CD8-positive, alpha-beta memory T cell (primary cell): ENCODE measurements at regions not wholly inside any gene's neighbourhood (a gene's known extent, or its start where the extent isn't known, plus 50 kb on each side); places are given as distances from the start of the nearest gene placed in this dataset.

Source experiments
- CTCF ChIA-PET: fragments of 350-600 bp; sonication (Branson Sonifier 250); formaldehyde crosslinking; loops from one replicate; lab custom pipeline; 2021; ENCODE audit warnings: antibody characterized with exemption; lab: Charles Lee
- POLR2A ChIA-PET: fragments of 350-600 bp; sonication (Branson Sonifier 250); formaldehyde crosslinking; loops from one replicate; lab custom pipeline; 2021; ENCODE audit warnings: antibody characterized with exemption; lab: Charles Lee
- DNase-seq, 5 donors: peaks; one replicate each; pipeline versions ENCODE4 v3.0.0 to v3.0.0-alpha.2; 2020 to 2022; ENCODE audit warnings: mixed read lengths in 1 of 5
- H3K27ac ChIP-seq: one replicate; pipeline ENCODE4 v1.7.0; 2013; ENCODE audit warnings: low read depth, mild to moderate bottlenecking, low read length, moderate library complexity
- H3K27me3 ChIP-seq: 2 replicates; pipeline ENCODE4 v1.7.0; 2013; ENCODE audit warnings: low read length, mild to moderate bottlenecking; ENCODE audit not compliant: insufficient read depth, poor library complexity, severe bottlenecking
- H3K36me3 ChIP-seq: 2 replicates; pipeline ENCODE4 v1.7.0; 2013; ENCODE audit warnings: mild to moderate bottlenecking, low read length, moderate library complexity; ENCODE audit not compliant: insufficient read depth
- H3K4me1 ChIP-seq: 2 replicates; pipeline ENCODE4 v1.7.0; 2013; ENCODE audit warnings: mild to moderate bottlenecking, low read length, moderate library complexity; ENCODE audit not compliant: insufficient read depth
- H3K4me3 ChIP-seq: 2 replicates; pipeline ENCODE4 v1.7.0; 2013; ENCODE audit warnings: mild to moderate bottlenecking, low read length
- H3K9me3 ChIP-seq: 2 replicates; pipeline ENCODE4 v1.7.0; 2013; ENCODE audit warnings: mild to moderate bottlenecking, low read length
- H3K27ac Mint-ChIP-seq, 8 donors: one replicate each; pipeline ENCODE4 v1.8.0; 2020 to 2021; ENCODE audit warnings: mixed read lengths in 8 of 8, mild to moderate bottlenecking in 6 of 8, inconsistent platforms in 3 of 8, moderate library complexity in 3 of 8
- H3K27me3 Mint-ChIP-seq, 2 donors: one replicate each; pipeline ENCODE4 v1.8.0; 2020 to 2021; ENCODE audit warnings: mixed read lengths in 2 of 2, mild to moderate bottlenecking in 1 of 2, moderate library complexity in 1 of 2
- H3K36me3 Mint-ChIP-seq, 3 donors: one replicate each; pipeline ENCODE4 v1.8.0; 2020 to 2021; ENCODE audit warnings: mixed read lengths in 3 of 3, inconsistent platforms in 1 of 3, mild to moderate bottlenecking in 1 of 3
- H3K4me1 Mint-ChIP-seq, 3 donors: one replicate each; pipeline ENCODE4 v1.8.0; 2020 to 2021; ENCODE audit warnings: mixed read lengths in 3 of 3, inconsistent platforms in 1 of 3, mild to moderate bottlenecking in 1 of 3
- H3K4me3 Mint-ChIP-seq, 7 donors: one replicate each; pipeline ENCODE4 v1.8.0; 2020 to 2021; ENCODE audit warnings: mixed read lengths in 7 of 7, mild to moderate bottlenecking in 6 of 7, moderate library complexity in 4 of 7, inconsistent platforms in 2 of 7
- H3K9me3 Mint-ChIP-seq, 5 donors: one replicate each; pipeline ENCODE4 v1.8.0; 2020 to 2022; ENCODE audit warnings: mixed read lengths in 5 of 5, mild to moderate bottlenecking in 3 of 5, moderate library complexity in 2 of 5, inconsistent platforms in 1 of 5

DNA sequence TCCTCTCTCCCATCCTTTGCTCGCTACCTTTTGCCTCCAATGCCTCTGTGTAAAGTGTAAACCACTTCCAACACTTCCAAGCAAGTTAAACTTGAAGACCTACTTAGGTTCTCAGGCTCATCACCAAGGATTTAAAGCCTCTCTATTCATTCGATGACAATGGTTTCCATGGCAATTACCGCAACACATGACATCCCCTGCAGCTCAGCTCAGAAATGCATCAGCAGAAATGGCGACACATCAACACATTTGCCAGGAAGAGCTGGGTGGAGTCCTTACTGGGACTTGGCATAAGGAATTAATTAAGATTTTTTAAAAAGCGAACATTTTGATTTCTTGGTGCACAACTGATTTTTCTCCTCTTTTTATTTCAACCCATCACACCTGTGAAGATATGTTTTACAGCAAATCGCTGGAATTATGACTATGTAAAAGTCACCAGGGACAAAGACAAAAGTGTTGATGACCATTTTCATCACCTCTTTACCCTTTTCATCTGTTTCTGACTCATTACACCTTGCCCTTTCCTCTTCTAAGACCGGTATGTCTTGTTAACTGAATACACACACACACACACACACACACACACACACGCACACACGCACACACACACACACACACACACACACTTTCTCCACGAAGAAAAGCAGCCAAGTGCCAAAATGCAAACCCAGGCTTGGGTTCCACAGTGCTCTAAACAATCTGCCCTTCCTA lies 453.4 kb upstream of the CELF2 start:
- no peak for DNase-seq
- H3K4me3 ChIP-seq: no peak overlapping the region
- H3K27ac Mint-ChIP-seq: no peak overlapping the region
- no peaks in the 10 kb centered on the region for H3K36me3 ChIP-seq
- H3K27me3 ChIP-seq: no peaks in the 10 kb centered on the region
- no peak overlapping the region for H3K27ac ChIP-seq
- H3K9me3 Mint-ChIP-seq: peaks cover 0 to 4% (median 0%) of the 10 kb centered on the region in 5 donors
- H3K4me1 Mint-ChIP-seq: no peaks in the 10 kb centered on the region
- no peak overlapping the region for H3K4me3 Mint-ChIP-seq
- ChIA-PET CTCF (no interaction called here), POLR2A (no interaction called here)
- no peaks in the 10 kb centered on the region for H3K36me3 Mint-ChIP-seq
- peaks cover 3 to 4% of the 10 kb centered on the region in 2 donors for H3K27me3 Mint-ChIP-seq
- H3K9me3 ChIP-seq: no peaks in the 10 kb centered on the region
- H3K4me1 ChIP-seq: no peaks in the 10 kb centered on the region

DNA sequence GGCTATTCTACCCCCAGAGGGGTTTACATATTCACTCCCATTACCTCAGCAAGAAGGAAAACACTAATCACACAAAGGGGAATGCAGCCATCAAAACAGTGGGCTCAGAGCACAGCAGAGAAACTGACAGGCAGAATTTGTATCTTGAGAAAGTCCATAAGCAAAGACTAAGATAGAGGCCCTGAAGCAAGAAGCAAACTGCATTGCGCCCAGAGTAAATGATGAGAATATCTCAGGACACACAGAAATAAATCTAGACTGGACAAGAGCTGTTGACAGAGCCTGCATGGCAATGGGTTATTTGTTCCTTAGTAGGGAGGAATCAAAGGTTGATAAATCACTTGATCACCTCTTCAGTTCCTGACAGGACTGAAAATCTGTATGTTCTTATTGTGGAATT lies 440.7 kb upstream of the CELF2 start:
- Histone ChIP-seq H3K27me3 (no peaks in the 10 kb centered on the region), H3K4me3 (no peak overlapping the region), H3K9me3 (no peaks in the 10 kb centered on the region), H3K4me1 (no peaks in the 10 kb centered on the region), H3K36me3 (no peaks in the 10 kb centered on the region), H3K27ac (no peak overlapping the region)
- CTCF ChIA-PET: no interaction called here
- Mint-ChIP-seq H3K36me3 (no peaks in the 10 kb centered on the region), H3K4me1 (no peaks in the 10 kb centered on the region), H3K9me3 (peaks cover 0 to 3% (median 0%) of the 10 kb centered on the region in 5 donors), H3K27ac (no peak overlapping the region), H3K4me3 (no peak overlapping the region), H3K27me3 (peaks cover 0 to 9% of the 10 kb centered on the region in 2 donors)
- DNase-seq: no peak
- POLR2A ChIA-PET: no interaction called here

DNA sequence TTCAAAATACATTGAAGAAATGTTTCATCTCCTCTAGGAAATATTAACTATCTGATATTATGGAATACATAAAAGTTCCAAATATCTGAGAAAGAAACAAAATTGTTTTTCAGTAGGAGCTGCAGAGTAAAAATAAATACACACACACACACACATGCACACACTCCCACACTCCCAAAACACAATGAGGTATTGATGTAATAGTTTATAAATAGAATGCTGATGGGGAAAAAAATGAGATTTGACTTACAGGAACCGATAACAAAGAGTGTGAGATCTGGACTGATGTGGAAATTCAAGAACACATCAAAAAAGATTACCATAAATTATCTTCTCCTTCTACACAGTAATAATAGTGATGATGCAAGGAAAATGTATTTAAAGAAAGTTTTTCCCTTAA lies 438.0 kb upstream of the CELF2 start:
- no peaks in the 10 kb centered on the region for H3K36me3 ChIP-seq
- POLR2A ChIA-PET: no interaction called here
- peaks cover 0 to 3% (median 0%) of the 10 kb centered on the region in 5 donors for H3K9me3 Mint-ChIP-seq
- no peaks in the 10 kb centered on the region for H3K36me3 Mint-ChIP-seq
- no peak for DNase-seq
- no peaks in the 10 kb centered on the region for H3K4me1 ChIP-seq
- no peak overlapping the region for H3K27ac Mint-ChIP-seq
- H3K9me3 ChIP-seq: no peaks in the 10 kb centered on the region
- H3K27ac ChIP-seq: no peak overlapping the region
- CTCF ChIA-PET: no interaction called here
- peaks cover 3 to 9% of the 10 kb centered on the region in 2 donors for H3K27me3 Mint-ChIP-seq
- H3K4me3 Mint-ChIP-seq: no peak overlapping the region
- H3K4me3 ChIP-seq: no peak overlapping the region
- H3K27me3 ChIP-seq: no peaks in the 10 kb centered on the region
- no peaks in the 10 kb centered on the region for H3K4me1 Mint-ChIP-seq

DNA sequence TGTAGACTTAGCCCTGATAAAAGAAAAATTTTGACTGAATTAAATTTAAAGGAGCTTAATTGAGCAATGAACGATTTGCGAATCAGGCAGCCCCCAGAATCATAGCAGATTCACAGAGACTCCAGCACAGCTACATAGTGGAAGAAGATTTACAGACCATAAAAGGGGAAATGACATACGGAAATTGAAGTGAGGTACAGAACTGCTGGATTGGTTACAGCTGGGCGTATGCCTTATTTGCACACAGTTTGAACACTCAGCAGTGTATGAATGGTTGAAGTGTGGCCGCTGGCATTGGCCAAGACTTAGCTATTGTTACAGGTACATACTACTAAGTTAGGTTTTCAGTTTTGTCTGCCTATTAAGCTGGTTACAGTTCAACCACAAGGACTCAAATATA lies 433.5 kb upstream of the CELF2 start:
- Mint-ChIP-seq H3K4me3 (no peak overlapping the region), H3K27ac (no peak overlapping the region), H3K27me3 (peaks cover 3 to 14% of the 10 kb centered on the region in 2 donors), H3K4me1 (no peaks in the 10 kb centered on the region), H3K36me3 (no peaks in the 10 kb centered on the region), H3K9me3 (peaks cover 0 to 3% (median 0%) of the 10 kb centered on the region in 5 donors)
- Histone ChIP-seq H3K4me3 (no peak overlapping the region), H3K9me3 (no peaks in the 10 kb centered on the region), H3K27ac (no peak overlapping the region), H3K27me3 (no peaks in the 10 kb centered on the region), H3K4me1 (no peaks in the 10 kb centered on the region), H3K36me3 (no peaks in the 10 kb centered on the region)
- ChIA-PET POLR2A (no interaction called here), CTCF (no interaction called here)
- DNase-seq: no peak

- Histone ChIP-seq H3K4me3 (no peak overlapping the region), H3K4me1 (no peaks in the 10 kb centered on the region), H3K36me3 (no peaks in the 10 kb centered on the region), H3K27ac (no peak overlapping the region), H3K9me3 (no peaks in the 10 kb centered on the region), H3K27me3 (no peaks in the 10 kb centered on the region)
- peaks cover 4 to 14% of the 10 kb centered on the region in 2 donors for H3K27me3 Mint-ChIP-seq
- no peak for DNase-seq
- CTCF ChIA-PET: no interaction called here
- H3K9me3 Mint-ChIP-seq: no peaks in the 10 kb centered on the region
- H3K36me3 Mint-ChIP-seq: no peaks in the 10 kb centered on the region
- no peak overlapping the region for H3K27ac Mint-ChIP-seq
- POLR2A ChIA-PET: no interaction called here
- no peaks in the 10 kb centered on the region for H3K4me1 Mint-ChIP-seq
- no peak overlapping the region for H3K4me3 Mint-ChIP-seq
These were observed 429.8 kb upstream of the CELF2 start for GRCh38 chr10:10587744-10588393.

GRCh38 chr10:10589540-10590303 lies 427.9 kb upstream of the CELF2 start:
- Mint-ChIP-seq H3K4me1 (no peaks in the 10 kb centered on the region), H3K27me3 (peaks cover 2 to 14% of the 10 kb centered on the region in 2 donors), H3K36me3 (no peaks in the 10 kb centered on the region), H3K4me3 (no peak overlapping the region), H3K9me3 (no peaks in the 10 kb centered on the region), H3K27ac (no peak overlapping the region)
- Histone ChIP-seq H3K9me3 (no peaks in the 10 kb centered on the region), H3K4me1 (no peaks in the 10 kb centered on the region), H3K27me3 (no peaks in the 10 kb centered on the region), H3K36me3 (no peaks in the 10 kb centered on the region), H3K27ac (no peak overlapping the region), H3K4me3 (no peak overlapping the region)
- no peak for DNase-seq
- CTCF ChIA-PET: no interaction called here
- POLR2A ChIA-PET: no interaction called here

- Mint-ChIP-seq H3K4me1 (no peaks in the 10 kb centered on the region), H3K27me3 (peaks cover 2 to 14% of the 10 kb centered on the region in 2 donors), H3K36me3 (no peaks in the 10 kb centered on the region), H3K4me3 (no peak overlapping the region), H3K9me3 (no peaks in the 10 kb centered on the region), H3K27ac (no peak overlapping the region)
- no peaks in the 10 kb centered on the region for H3K36me3 ChIP-seq
- no peaks in the 10 kb centered on the region for H3K4me1 ChIP-seq
- H3K4me3 ChIP-seq: no peak overlapping the region
- H3K27ac ChIP-seq: no peak overlapping the region
- POLR2A ChIA-PET: no interaction called here
- no peaks in the 10 kb centered on the region for H3K27me3 ChIP-seq
- no peak for DNase-seq
- CTCF ChIA-PET: no interaction called here
- H3K9me3 ChIP-seq: no peaks in the 10 kb centered on the region
These were observed 425.8 kb upstream of the CELF2 start for GRCh38 chr10:10591715-10592341.

DNA sequence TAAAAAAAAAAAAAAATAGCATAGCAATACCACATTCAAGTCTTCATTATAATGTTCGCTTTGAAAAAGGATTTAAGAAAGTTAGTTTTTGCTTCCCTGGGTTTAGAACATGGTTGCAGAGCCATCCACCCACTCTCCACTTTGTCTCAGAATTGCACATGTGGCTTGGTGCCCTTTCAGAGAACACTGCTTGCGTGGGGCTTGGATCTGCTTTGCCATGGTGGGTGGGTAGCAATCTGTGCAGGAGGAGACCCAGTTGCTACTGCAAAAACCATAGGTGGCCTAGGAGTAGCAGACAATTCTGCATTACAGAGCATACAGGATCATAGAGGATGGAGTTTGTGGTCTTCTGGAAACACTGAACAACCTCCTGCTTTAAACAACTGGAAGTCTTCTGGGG lies 421.4 kb upstream of the CELF2 start:
- no peak overlapping the region for H3K27ac ChIP-seq
- no peaks in the 10 kb centered on the region for H3K9me3 Mint-ChIP-seq
- POLR2A ChIA-PET: no interaction called here

More for the DNA sequence above, 421.4 kb upstream of the CELF2 start:
- Mint-ChIP-seq H3K4me3 (no peak overlapping the region), H3K27me3 (no peaks in the 10 kb centered on the region), H3K4me1 (no peaks in the 10 kb centered on the region), H3K27ac (no peak overlapping the region), H3K36me3 (no peaks in the 10 kb centered on the region)
- no peaks in the 10 kb centered on the region for H3K36me3 ChIP-seq
- H3K9me3 ChIP-seq: no peaks in the 10 kb centered on the region
- DNase-seq: no peak
- CTCF ChIA-PET: no interaction called here
- H3K27me3 ChIP-seq: no peaks in the 10 kb centered on the region
- H3K4me1 ChIP-seq: no peaks in the 10 kb centered on the region
- H3K4me3 ChIP-seq: no peak overlapping the region
